ENCODE measurements at regions not wholly inside any gene's neighbourhood (a gene's known extent, or its start where the extent isn't known, plus 50 kb on each side); places are given as distances from the start of the nearest gene placed in this dataset.

- H3K27me3 Mint-ChIP-seq (ENCODE audit: low read depth in 2 of 2) = peaks cover 10 to 11% of the 10 kb centered on the region in 2 donors
- peaks cover 13 to 20% of the 10 kb centered on the region in 2 donors for H3K4me1 Mint-ChIP-seq
- H3K4me3 ChIP-seq (ENCODE audit: low read length) = no peak overlapping the region
- peaks cover 17% of the 10 kb centered on the region for H3K4me1 ChIP-seq (ENCODE audit: control insufficient read depth, insufficient read depth, low read length)
- no peak overlapping the region for H3K4me3 Mint-ChIP-seq
- H3K27ac ChIP-seq (ENCODE audit: low read length) = no peak overlapping the region
- H3K36me3 ChIP-seq (ENCODE audit: control insufficient read depth, insufficient read depth, low read length) = no peaks in the 10 kb centered on the region
- no peaks in the 10 kb centered on the region for H3K9me3 ChIP-seq (ENCODE audit: control insufficient read depth, insufficient read depth, low read length)
- H3K36me3 Mint-ChIP-seq = no peaks in the 10 kb centered on the region
- TF ChIP-seq, protein P1, sequence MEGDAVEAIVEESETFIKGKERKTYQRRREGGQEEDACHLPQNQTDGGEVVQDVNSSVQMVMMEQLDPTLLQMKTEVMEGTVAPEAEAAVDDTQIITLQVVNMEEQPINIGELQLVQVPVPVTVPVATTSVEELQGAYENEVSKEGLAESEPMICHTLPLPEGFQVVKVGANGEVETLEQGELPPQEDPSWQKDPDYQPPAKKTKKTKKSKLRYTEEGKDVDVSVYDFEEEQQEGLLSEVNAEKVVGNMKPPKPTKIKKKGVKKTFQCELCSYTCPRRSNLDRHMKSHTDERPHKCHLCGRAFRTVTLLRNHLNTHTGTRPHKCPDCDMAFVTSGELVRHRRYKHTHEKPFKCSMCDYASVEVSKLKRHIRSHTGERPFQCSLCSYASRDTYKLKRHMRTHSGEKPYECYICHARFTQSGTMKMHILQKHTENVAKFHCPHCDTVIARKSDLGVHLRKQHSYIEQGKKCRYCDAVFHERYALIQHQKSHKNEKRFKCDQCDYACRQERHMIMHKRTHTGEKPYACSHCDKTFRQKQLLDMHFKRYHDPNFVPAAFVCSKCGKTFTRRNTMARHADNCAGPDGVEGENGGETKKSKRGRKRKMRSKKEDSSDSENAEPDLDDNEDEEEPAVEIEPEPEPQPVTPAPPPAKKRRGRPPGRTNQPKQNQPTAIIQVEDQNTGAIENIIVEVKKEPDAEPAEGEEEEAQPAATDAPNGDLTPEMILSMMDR (IDR thresholded peaks at IDR 0.05) = no peak
- H3K27ac Mint-ChIP-seq = no peak overlapping the region
- intact Hi-C loops (cut with micrococcal nuclease) = no loop called here
- no peaks in the 10 kb centered on the region for H3K27me3 ChIP-seq (ENCODE audit: control insufficient read depth, insufficient read depth, low read length)
- H3K9me3 Mint-ChIP-seq = no peaks in the 10 kb centered on the region
- ATAC-seq (no peak), DNase-seq (no peak)
- WGBS (ENCODE audit: insufficient coverage) = 91% methylated on average over 22 of the region's 22 CpGs
Observed at GRCh38 chr6:170165471-170166117, 125.3 kb downstream of the DLL1 start.

- 85% methylated on average over 11 of the region's 11 CpGs for WGBS (ENCODE audit: insufficient coverage)
- H3K4me3 ChIP-seq (ENCODE audit: low read length) = no peak overlapping the region
- H3K27me3 ChIP-seq (ENCODE audit: control insufficient read depth, insufficient read depth, low read length) = no peaks in the 10 kb centered on the region
- H3K9me3 ChIP-seq (ENCODE audit: control insufficient read depth, insufficient read depth, low read length) = no peaks in the 10 kb centered on the region
- intact Hi-C loops (cut with micrococcal nuclease) = no loop called here
- no peak for DNase-seq
- ATAC-seq = no peak
- Mint-ChIP-seq H3K27me3 (ENCODE audit: low read depth in 2 of 2) (peaks cover 10 to 11% of the 10 kb centered on the region in 2 donors), H3K4me1 (peaks cover 13 to 20% of the 10 kb centered on the region in 2 donors), H3K4me3 (no peak overlapping the region), H3K9me3 (no peaks in the 10 kb centered on the region), H3K27ac (no peak overlapping the region), H3K36me3 (no peaks in the 10 kb centered on the region)
- no peak overlapping the region for H3K27ac ChIP-seq (ENCODE audit: low read length)
- H3K36me3 ChIP-seq (ENCODE audit: control insufficient read depth, insufficient read depth, low read length) = no peaks in the 10 kb centered on the region
- H3K4me1 ChIP-seq (ENCODE audit: control insufficient read depth, insufficient read depth, low read length) = peaks cover 17% of the 10 kb centered on the region
- TF ChIP-seq, protein P1 (IDR thresholded peaks at IDR 0.05) = no peak
Observed at GRCh38 chr6:170165085-170165470, 125.8 kb downstream of the DLL1 start.

DNA sequence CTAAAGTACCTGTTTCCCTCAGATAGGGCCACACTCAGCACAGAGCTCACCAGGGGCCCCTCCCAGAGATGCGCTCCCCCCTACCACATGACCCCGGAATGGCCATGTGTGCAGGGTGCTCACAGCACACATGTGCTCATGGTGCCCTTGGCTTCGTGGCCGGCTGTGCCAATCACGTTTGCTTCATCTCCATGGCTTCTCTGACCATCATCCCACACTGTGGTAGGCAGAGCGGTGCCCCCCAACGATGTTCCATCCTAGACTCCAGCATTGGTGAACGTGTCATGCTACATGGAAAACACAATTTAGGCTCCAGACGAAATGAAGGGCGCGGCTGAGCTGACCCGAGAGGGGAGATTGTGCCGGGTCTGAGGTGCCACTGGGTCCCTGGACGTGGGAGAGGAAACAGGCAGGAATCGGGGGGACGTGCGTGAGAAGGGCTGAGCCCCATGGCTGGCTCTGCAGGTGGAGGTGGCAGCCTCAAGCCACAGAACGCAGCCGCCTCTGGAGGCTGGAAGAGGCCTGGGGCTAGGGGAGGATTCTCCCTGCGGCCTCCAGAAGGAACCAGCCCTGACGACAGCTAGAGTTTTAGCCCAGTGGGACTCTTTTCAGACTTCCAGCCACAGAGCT lies 126.5 kb downstream of the DLL1 start:
- Histone ChIP-seq H3K27ac (ENCODE audit: low read length) (no peak overlapping the region), H3K36me3 (ENCODE audit: control insufficient read depth, insufficient read depth, low read length) (no peaks in the 10 kb centered on the region), H3K27me3 (ENCODE audit: control insufficient read depth, insufficient read depth, low read length) (no peaks in the 10 kb centered on the region), H3K4me3 (ENCODE audit: low read length) (no peak overlapping the region), H3K4me1 (ENCODE audit: control insufficient read depth, insufficient read depth, low read length) (peaks cover 22% of the 10 kb centered on the region), H3K9me3 (ENCODE audit: control insufficient read depth, insufficient read depth, low read length) (no peaks in the 10 kb centered on the region)
- TF ChIP-seq, protein P1 (IDR thresholded peaks at IDR 0.05) = no peak
- ATAC-seq (no peak), DNase-seq (no peak)
- peaks cover 10 to 11% of the 10 kb centered on the region in 2 donors for H3K27me3 Mint-ChIP-seq (ENCODE audit: low read depth in 2 of 2)
- H3K4me3 Mint-ChIP-seq = no peak overlapping the region
- H3K36me3 Mint-ChIP-seq = no peaks in the 10 kb centered on the region
- intact Hi-C loops (cut with micrococcal nuclease) = no loop called here
- 94% methylated on average over 21 of the region's 21 CpGs for WGBS (ENCODE audit: insufficient coverage)
- H3K4me1 Mint-ChIP-seq = peaks cover 13 to 20% of the 10 kb centered on the region in 2 donors
- H3K9me3 Mint-ChIP-seq = no peaks in the 10 kb centered on the region
- no peak overlapping the region for H3K27ac Mint-ChIP-seq

Data from natural killer cell (primary cell).